HCT116 (cell line): ENCODE measurements at regions not wholly inside any gene's neighbourhood (a gene's known extent, or its start where the extent isn't known, plus 50 kb on each side); places are given as distances from the start of the nearest gene placed in this dataset.

Experiments used
- ATAC-seq: fragments of 200-7000 bp; cut with Tn5 transposase; 2 replicates; pipeline ENCODE4 v1.9.1; 2020; ENCODE audit warnings: mild to moderate bottlenecking, moderate library complexity
- BruUV-seq: library from RNA; stranded (reverse); fragments of 400-500 nt; replicated peaks from 2 replicates; lab custom pipeline; 2021; lab: Mats Ljungman, UMichigan
- CTCF ChIA-PET: fragments of 300-600 bp; sonication (Branson Sonifier 250); formaldehyde crosslinking; loops from one replicate; lab custom pipeline; 2021; ENCODE audit warnings: antibody characterized with exemption; lab: Charles Lee
- POLR2A ChIA-PET: fragments of 300-600, 350-600 bp; sonication (Branson Sonifier 250); formaldehyde crosslinking; loops from one replicate; lab custom pipeline; 2021; ENCODE audit warnings: antibody characterized with exemption; lab: Charles Lee
- RAD21 ChIA-PET, 2 experiments: fragments of 300-600 bp; sonication (Branson Sonifier 250); formaldehyde crosslinking; loops; one replicate each; lab custom pipeline; 2023; ENCODE audit warnings: low total read pairs in 2 of 2; ENCODE audit not compliant: uncharacterized antibody in 2 of 2, unreplicated experiment in 2 of 2, low non-redundant PET in 1 of 2; lab: Charles Lee
- DNase-seq: peaks from one replicate; pipeline ENCODE4 v3.0.0-alpha.2; 2010; ENCODE audit warnings: low read depth, low spot score
- H2AFZ ChIP-seq: fragments of 200-600 bp; shearing (Covaris generic), sonication (generic); 2 replicates; pipeline ENCODE4 v1.6.1; 2017; ENCODE audit warnings: low read depth, mixed run types, mixed read lengths, antibody characterized with exemption, low read length; ENCODE audit not compliant: poor library complexity, severe bottlenecking
- H3K27ac ChIP-seq: 2 replicates; pipeline ENCODE4 v1.5.1; 2012; ENCODE audit warnings: low read depth, low read length
- H3K27me3 ChIP-seq: fragments of 200-600 bp; sonication (generic); 2 replicates; pipeline ENCODE4 v1.6.1; 2016; ENCODE audit warnings: mixed run types, low read length, mixed read lengths; ENCODE audit not compliant: insufficient read depth
- H3K36me3 ChIP-seq, 2 experiments: fragments of 200-500 bp in 1 of 2; fragments of 200-600 bp in 1 of 2; sonication (Bioruptor generic) in 1 of 2; sonication (generic) in 1 of 2; 2 replicates each; pipeline versions ENCODE4 v1.5.1 to v1.6.1; 2014 to 2016; ENCODE audit warnings: low read length in 2 of 2, inconsistent platforms in 1 of 2, mixed read lengths in 1 of 2, mixed run types in 1 of 2; ENCODE audit not compliant: insufficient read depth in 2 of 2, control insufficient read depth in 1 of 2
- H3K4me1 ChIP-seq, 2 experiments: fragments of 200-600 bp in 1 of 2; sonication (generic) in 1 of 2; 2 replicates each; pipeline versions ENCODE4 v1.5.1 to v1.6.1; 2012 to 2017; ENCODE audit warnings: low read length in 2 of 2, inconsistent platforms in 1 of 2, mild to moderate bottlenecking in 1 of 2, mixed read lengths in 1 of 2, mixed run types in 1 of 2, moderate library complexity in 1 of 2; ENCODE audit not compliant: insufficient read depth in 2 of 2, control insufficient read depth in 1 of 2
- H3K4me2 ChIP-seq: fragments of 200-600 bp; sonication (generic); 2 replicates; pipeline ENCODE4 v1.6.1; 2017; ENCODE audit warnings: mixed run types, low read length, mixed read lengths
- H3K4me3 ChIP-seq, 2 experiments: fragments of 200-600 bp in 1 of 2; sonication (generic) in 1 of 2; replicated peaks in 1 of 2; 2 replicates each; pipeline ENCODE4 v1.5.1; 2011 to 2016; ENCODE audit warnings: low read length in 2 of 2, control low read depth in 1 of 2, low read depth in 1 of 2, mild to moderate bottlenecking in 1 of 2, mixed read lengths in 1 of 2, mixed run types in 1 of 2
- H3K79me2 ChIP-seq: fragments of 200-600 bp; sonication (generic); 2 replicates; pipeline ENCODE4 v1.6.1; 2017; ENCODE audit warnings: mild to moderate bottlenecking, mixed run types, low read length, moderate library complexity, mixed read lengths; ENCODE audit not compliant: insufficient read depth
- H3K9ac ChIP-seq: fragments of 200-600 bp; sonication (generic); 2 replicates; pipeline ENCODE4 v1.6.1; 2016; ENCODE audit warnings: low read length, mixed read lengths
- H3K9me2 ChIP-seq: fragments of 200-600 bp; sonication (generic), shearing (Covaris generic); 2 replicates; pipeline ENCODE4 v1.6.1; 2017; ENCODE audit warnings: mixed run types, mild to moderate bottlenecking, moderate library complexity; ENCODE audit not compliant: insufficient read depth
- H3K9me3 ChIP-seq, 2 experiments: fragments of 200-500 bp in 1 of 2; fragments of 200-600 bp in 1 of 2; sonication (Bioruptor generic) in 1 of 2; sonication (generic) in 1 of 2; 2 replicates each; pipeline ENCODE4 v1.6.1; 2014 to 2017; ENCODE audit warnings: low read length in 2 of 2, mixed read lengths in 2 of 2, inconsistent platforms in 1 of 2, low read depth in 1 of 2, mild to moderate bottlenecking in 1 of 2, mixed run types in 1 of 2, moderate library complexity in 1 of 2; ENCODE audit not compliant: control insufficient read depth in 1 of 2, insufficient read depth in 1 of 2
- H4K20me1 ChIP-seq: fragments of 200-600 bp; sonication (generic), shearing (Covaris generic); 2 replicates; pipeline ENCODE4 v1.6.1; 2017; ENCODE audit warnings: mixed run types, mild to moderate bottlenecking, moderate library complexity; ENCODE audit not compliant: insufficient read depth
- CBX3 ChIP-seq: IDR thresholded peaks from 2 replicates; pipeline ENCODE4 v1.6.1; 2012; ENCODE audit warnings: low read depth
- CEBPB ChIP-seq: IDR thresholded peaks from 2 replicates; pipeline ENCODE4 v1.6.1; 2012; ENCODE audit warnings: low read depth
- EZH2phosphoT487 ChIP-seq: fragments of 200-600 bp; IDR thresholded peaks from 2 replicates; pipeline ENCODE4 v1.6.1; 2018; ENCODE audit warnings: antibody characterized with exemption, borderline replicate concordance
- JUND ChIP-seq: IDR thresholded peaks from 2 replicates; pipeline ENCODE4 v1.6.1; 2012
- RAD21 ChIP-seq: IDR thresholded peaks from 2 replicates; pipeline ENCODE4 v1.6.1; 2012; ENCODE audit warnings: low read depth, mild to moderate bottlenecking
- SIN3A ChIP-seq: IDR thresholded peaks from 2 replicates; pipeline ENCODE4 v1.6.1; 2012; ENCODE audit warnings: low read depth
- TCF7L2 ChIP-seq: IDR thresholded peaks from 2 replicates; pipeline ENCODE4 v1.7.0; 2011; ENCODE audit warnings: borderline replicate concordance, inconsistent platforms; ENCODE audit not compliant: insufficient read depth, insufficient read length; ENCODE audit errors: extremely low read depth
- YY1 ChIP-seq: IDR thresholded peaks from 2 replicates; pipeline ENCODE4 v1.6.1; 2011; ENCODE audit warnings: low read length, low read depth, moderate library complexity, mild to moderate bottlenecking; ENCODE audit not compliant: insufficient replicate concordance; ENCODE audit errors: extremely low read depth
- ZFX ChIP-seq: fragments of 450-650 bp; IDR thresholded peaks from 2 replicates; pipeline ENCODE4 v1.6.1; 2017
- intact Hi-C: fragments of 100-400 bp; cut with micrococcal nuclease; formaldehyde crosslinking; loops from 2 replicates; pipeline ENCODE4 v1.10.0; 2022
- TF ChIP-seq, protein P1 (sequence below), 3 experiments: fragments of 200-600 bp in 1 of 3; sonication (generic) in 1 of 3; IDR thresholded peaks in 2 of 3; conservative IDR thresholded peaks in 1 of 3; 2 replicates each; pipeline ENCODE4 v1.5.1; 2012 to 2017; ENCODE audit warnings: low read depth in 2 of 3, low read length in 2 of 3, antibody characterized with exemption in 1 of 3, borderline replicate concordance in 1 of 3, control low read depth in 1 of 3, mild to moderate bottlenecking in 1 of 3, mixed read lengths in 1 of 3, mixed run types in 1 of 3, moderate library complexity in 1 of 3; ENCODE audit not compliant: insufficient read depth in 1 of 3
- TF ChIP-seq, protein P2 (sequence below): IDR thresholded peaks from 2 replicates; pipeline ENCODE4 v1.6.1; 2012
- TF ChIP-seq, protein P3 (sequence below): IDR thresholded peaks from 2 replicates; pipeline ENCODE4 v1.6.1; 2012; ENCODE audit warnings: low read depth

DNA sequence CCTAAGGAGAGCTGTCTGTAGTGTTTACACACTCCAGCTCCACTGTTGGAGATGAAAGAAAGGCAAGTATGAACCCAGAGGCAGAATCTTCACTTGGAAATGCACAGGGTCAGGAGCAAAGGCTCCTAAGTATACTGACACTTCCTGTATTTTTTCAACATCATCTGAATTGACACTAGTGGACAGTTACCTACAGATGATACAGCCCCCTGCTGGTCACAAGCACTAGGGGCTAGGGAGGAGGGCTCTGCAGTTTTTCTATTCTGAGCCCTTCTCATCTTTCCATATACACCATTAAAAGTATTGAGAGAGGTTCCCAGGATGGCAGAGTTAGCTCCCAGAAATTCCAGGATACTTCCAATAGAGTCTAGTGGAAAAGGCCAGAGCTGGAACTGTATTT, 290.3 kb upstream of the API5 start:
- Histone ChIP-seq H3K4me2 (no peak overlapping the region), H3K9ac (no peak overlapping the region), H3K9me2 (no peaks in the 10 kb centered on the region), H4K20me1 (no peaks in the 10 kb centered on the region), H3K27ac (no peak overlapping the region), H3K79me2 (no peaks in the 10 kb centered on the region), H3K9me3 (peaks cover 0 to 3% of the 10 kb centered on the region in 2 experiments; a peak in 1 of 4 replicates), H2AFZ (no peak overlapping the region), H3K4me3 (no peak overlapping the region), H3K27me3 (no peaks in the 10 kb centered on the region), H3K4me1 (no peaks in the 10 kb centered on the region), H3K36me3 (no peaks in the 10 kb centered on the region)
- intact Hi-C loops = no loop called here
- POLR2A ChIA-PET = no interaction called here
- no TSS peak for BruUV-seq
- no peak for DNase-seq
- ATAC-seq = no peak
- CTCF ChIA-PET = no interaction called here
- RAD21 ChIA-PET = no interaction called here
- TF ChIP-seq CEBPB (no peak), CBX3 (no peak), ZFX (no peak), RAD21 (no peak), JUND (no peak), SIN3A (no peak), EZH2phosphoT487 (no peak)
- TF ChIP-seq, protein P1, sequence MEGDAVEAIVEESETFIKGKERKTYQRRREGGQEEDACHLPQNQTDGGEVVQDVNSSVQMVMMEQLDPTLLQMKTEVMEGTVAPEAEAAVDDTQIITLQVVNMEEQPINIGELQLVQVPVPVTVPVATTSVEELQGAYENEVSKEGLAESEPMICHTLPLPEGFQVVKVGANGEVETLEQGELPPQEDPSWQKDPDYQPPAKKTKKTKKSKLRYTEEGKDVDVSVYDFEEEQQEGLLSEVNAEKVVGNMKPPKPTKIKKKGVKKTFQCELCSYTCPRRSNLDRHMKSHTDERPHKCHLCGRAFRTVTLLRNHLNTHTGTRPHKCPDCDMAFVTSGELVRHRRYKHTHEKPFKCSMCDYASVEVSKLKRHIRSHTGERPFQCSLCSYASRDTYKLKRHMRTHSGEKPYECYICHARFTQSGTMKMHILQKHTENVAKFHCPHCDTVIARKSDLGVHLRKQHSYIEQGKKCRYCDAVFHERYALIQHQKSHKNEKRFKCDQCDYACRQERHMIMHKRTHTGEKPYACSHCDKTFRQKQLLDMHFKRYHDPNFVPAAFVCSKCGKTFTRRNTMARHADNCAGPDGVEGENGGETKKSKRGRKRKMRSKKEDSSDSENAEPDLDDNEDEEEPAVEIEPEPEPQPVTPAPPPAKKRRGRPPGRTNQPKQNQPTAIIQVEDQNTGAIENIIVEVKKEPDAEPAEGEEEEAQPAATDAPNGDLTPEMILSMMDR (IDR thresholded peaks at IDR 0.05 in 2 of 3, conservative IDR thresholded peaks at IDR 0.05 in 1 of 3; ENCODE audit: borderline replicate concordance in 1 of 3, insufficient read depth in 1 of 3, low read depth in 2 of 3, low read length in 2 of 3) = peak in 2 of 3 experiments; percentile 8 to 26; a peak in 3 of 6 replicates

DNA sequence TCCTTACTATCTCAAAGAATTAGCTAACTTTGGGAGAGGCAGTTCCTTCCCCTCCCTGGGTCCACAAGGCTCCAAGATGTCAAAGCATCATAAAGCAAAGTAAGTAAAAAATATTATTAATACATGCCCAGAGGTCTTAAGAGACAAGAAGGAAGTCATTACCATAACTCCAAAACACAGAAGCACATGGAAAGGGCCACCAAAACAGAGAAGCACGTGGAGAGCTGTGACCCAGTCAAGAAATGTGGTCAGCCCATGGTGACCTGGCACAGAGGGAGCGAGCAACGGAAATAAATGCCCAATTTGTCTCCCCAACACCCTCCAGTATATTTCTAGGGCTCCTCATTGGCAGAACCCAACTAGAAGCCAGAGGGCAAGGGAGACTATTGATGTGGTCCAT, 277.5 kb upstream of the API5 start:
- TF ChIP-seq YY1 = no peak
- TF ChIP-seq SIN3A = no peak
- TF ChIP-seq JUND = no peak
- no peak for TF ChIP-seq TCF7L2
- TF ChIP-seq, protein P2, sequence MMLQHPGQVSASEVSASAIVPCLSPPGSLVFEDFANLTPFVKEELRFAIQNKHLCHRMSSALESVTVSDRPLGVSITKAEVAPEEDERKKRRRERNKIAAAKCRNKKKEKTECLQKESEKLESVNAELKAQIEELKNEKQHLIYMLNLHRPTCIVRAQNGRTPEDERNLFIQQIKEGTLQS = no peak
- TF ChIP-seq CEBPB = no peak
- TF ChIP-seq, protein P3, sequence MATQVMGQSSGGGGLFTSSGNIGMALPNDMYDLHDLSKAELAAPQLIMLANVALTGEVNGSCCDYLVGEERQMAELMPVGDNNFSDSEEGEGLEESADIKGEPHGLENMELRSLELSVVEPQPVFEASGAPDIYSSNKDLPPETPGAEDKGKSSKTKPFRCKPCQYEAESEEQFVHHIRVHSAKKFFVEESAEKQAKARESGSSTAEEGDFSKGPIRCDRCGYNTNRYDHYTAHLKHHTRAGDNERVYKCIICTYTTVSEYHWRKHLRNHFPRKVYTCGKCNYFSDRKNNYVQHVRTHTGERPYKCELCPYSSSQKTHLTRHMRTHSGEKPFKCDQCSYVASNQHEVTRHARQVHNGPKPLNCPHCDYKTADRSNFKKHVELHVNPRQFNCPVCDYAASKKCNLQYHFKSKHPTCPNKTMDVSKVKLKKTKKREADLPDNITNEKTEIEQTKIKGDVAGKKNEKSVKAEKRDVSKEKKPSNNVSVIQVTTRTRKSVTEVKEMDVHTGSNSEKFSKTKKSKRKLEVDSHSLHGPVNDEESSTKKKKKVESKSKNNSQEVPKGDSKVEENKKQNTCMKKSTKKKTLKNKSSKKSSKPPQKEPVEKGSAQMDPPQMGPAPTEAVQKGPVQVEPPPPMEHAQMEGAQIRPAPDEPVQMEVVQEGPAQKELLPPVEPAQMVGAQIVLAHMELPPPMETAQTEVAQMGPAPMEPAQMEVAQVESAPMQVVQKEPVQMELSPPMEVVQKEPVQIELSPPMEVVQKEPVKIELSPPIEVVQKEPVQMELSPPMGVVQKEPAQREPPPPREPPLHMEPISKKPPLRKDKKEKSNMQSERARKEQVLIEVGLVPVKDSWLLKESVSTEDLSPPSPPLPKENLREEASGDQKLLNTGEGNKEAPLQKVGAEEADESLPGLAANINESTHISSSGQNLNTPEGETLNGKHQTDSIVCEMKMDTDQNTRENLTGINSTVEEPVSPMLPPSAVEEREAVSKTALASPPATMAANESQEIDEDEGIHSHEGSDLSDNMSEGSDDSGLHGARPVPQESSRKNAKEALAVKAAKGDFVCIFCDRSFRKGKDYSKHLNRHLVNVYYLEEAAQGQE = no peak
- TF ChIP-seq EZH2phosphoT487 = no peak
- intact Hi-C loops = no loop called here
- no peak overlapping the region for H2AFZ ChIP-seq
- no peaks in the 10 kb centered on the region for H3K36me3 ChIP-seq
- H3K9me3 ChIP-seq = peaks cover 0 to 14% of the 10 kb centered on the region in 2 experiments; a peak in 2 of 4 replicates
- ChIA-PET POLR2A (no interaction called here), RAD21 (no interaction called here), CTCF (no interaction called here)
- no peak overlapping the region for H3K4me2 ChIP-seq
- H3K4me1 ChIP-seq = no peaks in the 10 kb centered on the region
- H3K9me2 ChIP-seq = no peaks in the 10 kb centered on the region
- no peaks in the 10 kb centered on the region for H3K27me3 ChIP-seq
- no peak overlapping the region for H3K4me3 ChIP-seq
- no peak for DNase-seq
- ATAC-seq = no peak
- H4K20me1 ChIP-seq = no peaks in the 10 kb centered on the region
- H3K9ac ChIP-seq = no peak overlapping the region
- BruUV-seq = no TSS peak
- H3K27ac ChIP-seq = no peak overlapping the region
- no peaks in the 10 kb centered on the region for H3K79me2 ChIP-seq
